A673 (cell line): ENCODE measurements at regions not wholly inside any gene's neighbourhood (a gene's known extent, or its start where the extent isn't known, plus 50 kb on each side); places are given as distances from the start of the nearest gene placed in this dataset.

Experiments used
- EZH2 ChIP-seq: fragments of 200-600 bp; sonication (generic); IDR thresholded peaks from 2 replicates; pipeline ENCODE4 v1.6.1; 2017; ENCODE audit warnings: borderline replicate concordance, low read depth, mild to moderate bottlenecking, mixed read lengths, antibody characterized with exemption, low read length; ENCODE audit not compliant: poor library complexity, severe bottlenecking
- TF ChIP-seq, protein P1 (sequence below): fragments of 300-800, 200-600 bp; sonication (generic); conservative IDR thresholded peaks from 2 replicates; pipeline ENCODE4 v1.5.1; 2017; ENCODE audit warnings: low read depth, mild to moderate bottlenecking, antibody characterized with exemption, low read length, moderate library complexity, mixed read lengths

DNA sequence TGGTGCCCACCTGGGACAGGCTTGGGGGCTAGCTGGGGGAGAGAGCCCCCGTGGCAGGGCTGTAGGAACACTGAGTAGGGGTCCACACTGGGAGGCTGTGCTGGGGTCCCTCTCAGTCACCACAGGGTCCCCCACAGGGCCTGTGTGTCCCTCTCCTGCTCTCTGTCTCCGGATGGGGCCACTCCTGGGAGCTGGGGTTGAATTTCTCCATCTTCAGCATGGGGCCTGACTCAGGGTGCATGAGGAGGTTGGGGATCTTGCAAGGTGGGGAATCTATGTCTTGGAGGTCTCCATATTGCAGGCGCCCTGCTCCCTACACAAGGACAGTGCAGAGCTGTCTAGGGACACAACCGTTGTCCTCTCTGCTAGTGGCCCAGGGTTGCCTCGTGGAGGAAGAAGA lies 78.7 kb upstream of the HDAC4 start:
- TF ChIP-seq, protein P1, sequence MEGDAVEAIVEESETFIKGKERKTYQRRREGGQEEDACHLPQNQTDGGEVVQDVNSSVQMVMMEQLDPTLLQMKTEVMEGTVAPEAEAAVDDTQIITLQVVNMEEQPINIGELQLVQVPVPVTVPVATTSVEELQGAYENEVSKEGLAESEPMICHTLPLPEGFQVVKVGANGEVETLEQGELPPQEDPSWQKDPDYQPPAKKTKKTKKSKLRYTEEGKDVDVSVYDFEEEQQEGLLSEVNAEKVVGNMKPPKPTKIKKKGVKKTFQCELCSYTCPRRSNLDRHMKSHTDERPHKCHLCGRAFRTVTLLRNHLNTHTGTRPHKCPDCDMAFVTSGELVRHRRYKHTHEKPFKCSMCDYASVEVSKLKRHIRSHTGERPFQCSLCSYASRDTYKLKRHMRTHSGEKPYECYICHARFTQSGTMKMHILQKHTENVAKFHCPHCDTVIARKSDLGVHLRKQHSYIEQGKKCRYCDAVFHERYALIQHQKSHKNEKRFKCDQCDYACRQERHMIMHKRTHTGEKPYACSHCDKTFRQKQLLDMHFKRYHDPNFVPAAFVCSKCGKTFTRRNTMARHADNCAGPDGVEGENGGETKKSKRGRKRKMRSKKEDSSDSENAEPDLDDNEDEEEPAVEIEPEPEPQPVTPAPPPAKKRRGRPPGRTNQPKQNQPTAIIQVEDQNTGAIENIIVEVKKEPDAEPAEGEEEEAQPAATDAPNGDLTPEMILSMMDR = no peak
- TF ChIP-seq EZH2 = no peak
